PC-9 (cell line): ENCODE measurements at regions not wholly inside any gene's neighbourhood (a gene's known extent, or its start where the extent isn't known, plus 50 kb on each side); places are given as distances from the start of the nearest gene placed in this dataset.

Experiments used
- CTCF ChIP-seq: fragments of 200-600 bp; sonication (generic); conservative IDR thresholded peaks from 2 replicates; pipeline ENCODE4 v1.6.1; 2017; ENCODE audit warnings: mixed run types, antibody characterized with exemption, mild to moderate bottlenecking, moderate library complexity
- EZH2 ChIP-seq: fragments of 200-600 bp; sonication (generic); IDR thresholded peaks from 2 replicates; pipeline ENCODE4 v1.8.0; 2017; ENCODE audit warnings: antibody characterized with exemption, low read depth

DNA sequence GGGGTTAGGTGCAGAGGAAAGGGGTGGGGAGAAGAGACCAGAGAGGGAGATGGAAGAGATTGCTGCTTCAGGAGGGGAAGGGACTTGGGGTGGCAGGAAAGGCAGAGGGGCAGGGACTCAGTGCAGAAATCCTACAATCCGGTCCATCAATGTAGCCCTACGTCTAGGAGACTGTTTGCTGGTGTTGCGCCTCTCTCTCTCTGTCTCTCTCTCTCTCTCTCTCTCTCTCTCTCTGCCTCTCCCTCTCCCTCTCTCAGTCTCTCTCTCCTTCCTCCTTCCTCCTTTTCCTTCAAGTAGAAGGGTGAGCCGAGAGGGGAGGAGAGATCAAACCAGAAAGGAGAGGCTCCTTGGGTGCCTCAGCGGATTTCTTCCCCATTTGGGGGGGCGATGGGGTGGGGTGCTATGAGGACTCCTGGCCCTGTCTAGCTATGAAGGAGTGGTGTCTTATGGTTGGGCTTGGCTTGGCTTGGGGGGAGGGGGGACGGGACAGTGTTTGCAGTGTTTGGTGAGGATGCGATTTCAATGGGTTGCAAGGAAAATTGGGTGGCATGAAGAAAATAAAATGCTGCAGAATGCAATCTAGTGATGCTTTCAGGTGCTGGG is 181.2 kb downstream of the TBXT start:
- TF ChIP-seq EZH2 (no peak), CTCF (no peak)
